ENCODE measurements at regions not wholly inside any gene's neighbourhood (a gene's known extent, or its start where the extent isn't known, plus 50 kb on each side); places are given as distances from the start of the nearest gene placed in this dataset.

DNA sequence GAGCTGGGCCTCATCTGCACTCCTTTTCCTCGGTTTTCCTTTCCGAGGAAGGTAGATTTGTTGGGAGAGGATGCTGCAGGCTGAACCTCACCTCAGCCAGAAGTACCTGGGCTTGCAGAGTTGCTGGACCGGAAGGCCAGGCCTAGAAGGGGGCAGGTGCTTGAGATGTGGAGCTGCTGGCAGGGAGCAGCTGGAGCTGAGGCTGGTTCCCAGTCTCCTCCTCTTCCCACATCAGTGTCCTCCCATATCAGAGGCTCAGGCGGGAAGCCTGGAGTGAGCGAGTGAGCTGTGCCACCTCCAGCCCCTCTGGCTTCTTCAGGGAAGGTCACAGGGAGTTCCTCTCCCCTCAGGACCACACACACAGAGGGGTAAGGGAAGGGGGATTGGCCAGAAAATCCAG lies 259.4 kb downstream of the GADD45G start:
- Histone ChIP-seq H3K79me2 (replicated peaks; ENCODE audit: insufficient read depth) (no peaks in the 10 kb centered on the region), H3K9me2 (ENCODE audit: insufficient read depth) (no peaks in the 10 kb centered on the region), H3K36me3 (ENCODE audit: insufficient read depth) (no peaks in the 10 kb centered on the region), H3K4me1 (ENCODE audit: insufficient read depth) (no peaks in the 10 kb centered on the region), H3K4me3 (no peak overlapping the region), H3K4me2 (no peak overlapping the region), H3F3A (replicated peaks; ENCODE audit: low read depth) (no peaks in the 10 kb centered on the region), H3K27ac (ENCODE audit: low read depth) (no peak overlapping the region), H2AFZ (no peak overlapping the region), H4K20me1 (replicated peaks; ENCODE audit: insufficient read depth) (no peaks in the 10 kb centered on the region), H3K27me3 (ENCODE audit: insufficient read depth) (no peaks in the 10 kb centered on the region)
- Mint-ChIP-seq H3K4me1 (no peaks in the 10 kb centered on the region), H3K36me3 (ENCODE audit: low read depth) (no peaks in the 10 kb centered on the region), H3K27me3 (ENCODE audit: insufficient read depth, low read depth, poor library complexity) (peaks cover 10% of the 10 kb centered on the region), H3K4me3 (no peak overlapping the region), H3K27ac (no peak overlapping the region), H3K9me3 (no peaks in the 10 kb centered on the region)
- TF ChIP-seq NANOG (IDR thresholded peaks at IDR 0.05; ENCODE audit: borderline replicate concordance) (no peak), JUNB (IDR thresholded peaks at IDR 0.05; ENCODE audit: unreplicated experiment) (no peak), ZNF114 (CRISPR knock-in tag; IDR thresholded peaks at IDR 0.05) (no peak), STAT1 (IDR thresholded peaks at IDR 0.05; ENCODE audit: unreplicated experiment) (no peak), EZH2 (IDR thresholded peaks at IDR 0.05; ENCODE audit: low read depth, unreplicated experiment) (no peak), EZH2phosphoT487 (IDR thresholded peaks at IDR 0.05; ENCODE audit: unreplicated experiment) (no peak), POLR2AphosphoS5 (IDR thresholded peaks at IDR 0.05; ENCODE audit: low read depth) (no peak), CREB1 (CRISPR knock-in tag; IDR thresholded peaks at IDR 0.05; ENCODE audit: low read depth) (no peak), ZNF331 (CRISPR knock-in tag; IDR thresholded peaks at IDR 0.05; ENCODE audit: low read depth) (no peak)
- TF ChIP-seq, protein P1, sequence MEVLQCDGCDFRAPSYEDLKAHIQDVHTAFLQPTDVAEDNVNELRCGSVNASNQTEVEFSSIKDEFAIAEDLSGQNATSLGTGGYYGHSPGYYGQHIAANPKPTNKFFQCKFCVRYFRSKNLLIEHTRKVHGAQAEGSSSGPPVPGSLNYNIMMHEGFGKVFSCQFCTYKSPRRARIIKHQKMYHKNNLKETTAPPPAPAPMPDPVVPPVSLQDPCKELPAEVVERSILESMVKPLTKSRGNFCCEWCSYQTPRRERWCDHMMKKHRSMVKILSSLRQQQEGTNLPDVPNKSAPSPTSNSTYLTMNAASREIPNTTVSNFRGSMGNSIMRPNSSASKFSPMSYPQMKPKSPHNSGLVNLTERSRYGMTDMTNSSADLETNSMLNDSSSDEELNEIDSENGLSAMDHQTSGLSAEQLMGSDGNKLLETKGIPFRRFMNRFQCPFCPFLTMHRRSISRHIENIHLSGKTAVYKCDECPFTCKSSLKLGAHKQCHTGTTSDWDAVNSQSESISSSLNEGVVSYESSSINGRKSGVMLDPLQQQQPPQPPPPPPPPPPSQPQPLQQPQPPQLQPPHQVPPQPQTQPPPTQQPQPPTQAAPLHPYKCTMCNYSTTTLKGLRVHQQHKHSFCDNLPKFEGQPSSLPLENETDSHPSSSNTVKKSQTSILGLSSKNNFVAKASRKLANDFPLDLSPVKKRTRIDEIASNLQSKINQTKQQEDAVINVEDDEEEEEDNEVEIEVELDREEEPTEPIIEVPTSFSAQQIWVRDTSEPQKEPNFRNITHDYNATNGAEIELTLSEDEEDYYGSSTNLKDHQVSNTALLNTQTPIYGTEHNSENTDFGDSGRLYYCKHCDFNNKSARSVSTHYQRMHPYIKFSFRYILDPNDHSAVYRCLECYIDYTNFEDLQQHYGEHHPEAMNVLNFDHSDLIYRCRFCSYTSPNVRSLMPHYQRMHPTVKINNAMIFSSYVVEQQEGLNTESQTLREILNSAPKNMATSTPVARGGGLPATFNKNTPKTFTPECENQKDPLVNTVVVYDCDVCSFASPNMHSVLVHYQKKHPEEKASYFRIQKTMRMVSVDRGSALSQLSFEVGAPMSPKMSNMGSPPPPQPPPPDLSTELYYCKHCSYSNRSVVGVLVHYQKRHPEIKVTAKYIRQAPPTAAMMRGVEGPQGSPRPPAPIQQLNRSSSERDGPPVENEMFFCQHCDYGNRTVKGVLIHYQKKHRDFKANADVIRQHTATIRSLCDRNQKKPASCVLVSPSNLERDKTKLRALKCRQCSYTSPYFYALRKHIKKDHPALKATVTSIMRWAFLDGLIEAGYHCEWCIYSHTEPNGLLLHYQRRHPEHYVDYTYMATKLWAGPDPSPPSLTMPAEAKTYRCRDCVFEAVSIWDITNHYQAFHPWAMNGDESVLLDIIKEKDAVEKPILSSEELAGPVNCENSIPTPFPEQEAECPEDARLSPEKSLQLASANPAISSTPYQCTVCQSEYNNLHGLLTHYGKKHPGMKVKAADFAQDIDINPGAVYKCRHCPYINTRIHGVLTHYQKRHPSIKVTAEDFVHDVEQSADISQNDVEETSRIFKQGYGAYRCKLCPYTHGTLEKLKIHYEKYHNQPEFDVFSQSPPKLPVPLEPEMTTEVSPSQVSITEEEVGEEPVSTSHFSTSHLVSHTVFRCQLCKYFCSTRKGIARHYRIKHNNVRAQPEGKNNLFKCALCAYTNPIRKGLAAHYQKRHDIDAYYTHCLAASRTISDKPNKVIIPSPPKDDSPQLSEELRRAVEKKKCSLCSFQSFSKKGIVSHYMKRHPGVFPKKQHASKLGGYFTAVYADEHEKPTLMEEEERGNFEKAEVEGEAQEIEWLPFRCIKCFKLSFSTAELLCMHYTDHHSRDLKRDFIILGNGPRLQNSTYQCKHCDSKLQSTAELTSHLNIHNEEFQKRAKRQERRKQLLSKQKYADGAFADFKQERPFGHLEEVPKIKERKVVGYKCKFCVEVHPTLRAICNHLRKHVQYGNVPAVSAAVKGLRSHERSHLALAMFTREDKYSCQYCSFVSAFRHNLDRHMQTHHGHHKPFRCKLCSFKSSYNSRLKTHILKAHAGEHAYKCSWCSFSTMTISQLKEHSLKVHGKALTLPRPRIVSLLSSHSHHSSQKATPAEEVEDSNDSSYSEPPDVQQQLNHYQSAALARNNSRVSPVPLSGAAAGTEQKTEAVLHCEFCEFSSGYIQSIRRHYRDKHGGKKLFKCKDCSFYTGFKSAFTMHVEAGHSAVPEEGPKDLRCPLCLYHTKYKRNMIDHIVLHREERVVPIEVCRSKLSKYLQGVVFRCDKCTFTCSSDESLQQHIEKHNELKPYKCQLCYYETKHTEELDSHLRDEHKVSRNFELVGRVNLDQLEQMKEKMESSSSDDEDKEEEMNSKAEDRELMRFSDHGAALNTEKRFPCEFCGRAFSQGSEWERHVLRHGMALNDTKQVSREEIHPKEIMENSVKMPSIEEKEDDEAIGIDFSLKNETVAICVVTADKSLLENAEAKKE (CRISPR knock-in tag; IDR thresholded peaks at IDR 0.05), result no peak
- TF ChIP-seq, protein P2, sequence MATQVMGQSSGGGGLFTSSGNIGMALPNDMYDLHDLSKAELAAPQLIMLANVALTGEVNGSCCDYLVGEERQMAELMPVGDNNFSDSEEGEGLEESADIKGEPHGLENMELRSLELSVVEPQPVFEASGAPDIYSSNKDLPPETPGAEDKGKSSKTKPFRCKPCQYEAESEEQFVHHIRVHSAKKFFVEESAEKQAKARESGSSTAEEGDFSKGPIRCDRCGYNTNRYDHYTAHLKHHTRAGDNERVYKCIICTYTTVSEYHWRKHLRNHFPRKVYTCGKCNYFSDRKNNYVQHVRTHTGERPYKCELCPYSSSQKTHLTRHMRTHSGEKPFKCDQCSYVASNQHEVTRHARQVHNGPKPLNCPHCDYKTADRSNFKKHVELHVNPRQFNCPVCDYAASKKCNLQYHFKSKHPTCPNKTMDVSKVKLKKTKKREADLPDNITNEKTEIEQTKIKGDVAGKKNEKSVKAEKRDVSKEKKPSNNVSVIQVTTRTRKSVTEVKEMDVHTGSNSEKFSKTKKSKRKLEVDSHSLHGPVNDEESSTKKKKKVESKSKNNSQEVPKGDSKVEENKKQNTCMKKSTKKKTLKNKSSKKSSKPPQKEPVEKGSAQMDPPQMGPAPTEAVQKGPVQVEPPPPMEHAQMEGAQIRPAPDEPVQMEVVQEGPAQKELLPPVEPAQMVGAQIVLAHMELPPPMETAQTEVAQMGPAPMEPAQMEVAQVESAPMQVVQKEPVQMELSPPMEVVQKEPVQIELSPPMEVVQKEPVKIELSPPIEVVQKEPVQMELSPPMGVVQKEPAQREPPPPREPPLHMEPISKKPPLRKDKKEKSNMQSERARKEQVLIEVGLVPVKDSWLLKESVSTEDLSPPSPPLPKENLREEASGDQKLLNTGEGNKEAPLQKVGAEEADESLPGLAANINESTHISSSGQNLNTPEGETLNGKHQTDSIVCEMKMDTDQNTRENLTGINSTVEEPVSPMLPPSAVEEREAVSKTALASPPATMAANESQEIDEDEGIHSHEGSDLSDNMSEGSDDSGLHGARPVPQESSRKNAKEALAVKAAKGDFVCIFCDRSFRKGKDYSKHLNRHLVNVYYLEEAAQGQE (IDR thresholded peaks at IDR 0.05; ENCODE audit: unreplicated experiment), result no peak
- TF ChIP-seq, protein P3, sequence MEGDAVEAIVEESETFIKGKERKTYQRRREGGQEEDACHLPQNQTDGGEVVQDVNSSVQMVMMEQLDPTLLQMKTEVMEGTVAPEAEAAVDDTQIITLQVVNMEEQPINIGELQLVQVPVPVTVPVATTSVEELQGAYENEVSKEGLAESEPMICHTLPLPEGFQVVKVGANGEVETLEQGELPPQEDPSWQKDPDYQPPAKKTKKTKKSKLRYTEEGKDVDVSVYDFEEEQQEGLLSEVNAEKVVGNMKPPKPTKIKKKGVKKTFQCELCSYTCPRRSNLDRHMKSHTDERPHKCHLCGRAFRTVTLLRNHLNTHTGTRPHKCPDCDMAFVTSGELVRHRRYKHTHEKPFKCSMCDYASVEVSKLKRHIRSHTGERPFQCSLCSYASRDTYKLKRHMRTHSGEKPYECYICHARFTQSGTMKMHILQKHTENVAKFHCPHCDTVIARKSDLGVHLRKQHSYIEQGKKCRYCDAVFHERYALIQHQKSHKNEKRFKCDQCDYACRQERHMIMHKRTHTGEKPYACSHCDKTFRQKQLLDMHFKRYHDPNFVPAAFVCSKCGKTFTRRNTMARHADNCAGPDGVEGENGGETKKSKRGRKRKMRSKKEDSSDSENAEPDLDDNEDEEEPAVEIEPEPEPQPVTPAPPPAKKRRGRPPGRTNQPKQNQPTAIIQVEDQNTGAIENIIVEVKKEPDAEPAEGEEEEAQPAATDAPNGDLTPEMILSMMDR (conservative IDR thresholded peaks at IDR 0.05; ENCODE audit: low read depth in 2 of 2), result no peak
- TF ChIP-seq, protein P4, sequence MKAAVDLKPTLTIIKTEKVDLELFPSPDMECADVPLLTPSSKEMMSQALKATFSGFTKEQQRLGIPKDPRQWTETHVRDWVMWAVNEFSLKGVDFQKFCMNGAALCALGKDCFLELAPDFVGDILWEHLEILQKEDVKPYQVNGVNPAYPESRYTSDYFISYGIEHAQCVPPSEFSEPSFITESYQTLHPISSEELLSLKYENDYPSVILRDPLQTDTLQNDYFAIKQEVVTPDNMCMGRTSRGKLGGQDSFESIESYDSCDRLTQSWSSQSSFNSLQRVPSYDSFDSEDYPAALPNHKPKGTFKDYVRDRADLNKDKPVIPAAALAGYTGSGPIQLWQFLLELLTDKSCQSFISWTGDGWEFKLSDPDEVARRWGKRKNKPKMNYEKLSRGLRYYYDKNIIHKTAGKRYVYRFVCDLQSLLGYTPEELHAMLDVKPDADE (IDR thresholded peaks at IDR 0.05), result no peak
- no peak for ATAC-seq
- DNase-seq (ENCODE audit: low spot score), result no peak

Data from GM23338 (cell line).